Fibroblast of skin of right biceps (primary cell): ENCODE measurements at regions not wholly inside any gene's neighbourhood (a gene's known extent, or its start where the extent isn't known, plus 50 kb on each side); places are given as distances from the start of the nearest gene placed in this dataset.
A peak's percentile ranks its signal among the peaks of the same experiment; 100 is the strongest.
"Not testable (repeated sequence)": the region's sequence is repeated elsewhere in the genome, so short reads cannot be mapped to it uniquely, and the experiment has no call there.

Experiments
- DNase-seq: peaks from one replicate; pipeline ENCODE4 v3.0.0-alpha.2; 2013

GRCh38 chr2:223474893-223475292 is 127.3 kb downstream of the SCG2 start:
- no peak for DNase-seq

GRCh38 chr2:223475901-223476300 is 126.3 kb downstream of the SCG2 start:
- no peak for DNase-seq

- no peak for DNase-seq
These were observed 124.8 kb downstream of the SCG2 start for GRCh38 chr2:223477318-223477717.

GRCh38 chr2:223481486-223481885 is 120.7 kb downstream of the SCG2 start:
- DNase-seq, result no peak

GRCh38 chr2:223486751-223487150 is 115.4 kb downstream of the SCG2 start:
- no peak for DNase-seq

GRCh38 chr2:223487214-223487846 is 114.8 kb downstream of the SCG2 start:
- DNase-seq, result no peak

- peak; percentile 69 for DNase-seq
These were observed 113.3 kb downstream of the SCG2 start for GRCh38 chr2:223488814-223489213.

- no peak for DNase-seq
These were observed 107.7 kb downstream of the SCG2 start for GRCh38 chr2:223494496-223494895.

- peak; percentile 88 for DNase-seq
These were observed 107.2 kb downstream of the SCG2 start for GRCh38 chr2:223494942-223495341.

- not testable (repeated sequence) for DNase-seq
These were observed 105.3 kb downstream of the SCG2 start for GRCh38 chr2:223496853-223497252.

GRCh38 chr2:223500709-223501108 is 101.5 kb downstream of the SCG2 start:
- DNase-seq, result no peak

- no peak for DNase-seq
These were observed 100.5 kb downstream of the SCG2 start for GRCh38 chr2:223501641-223502040.

- DNase-seq, result no peak
These were observed 98.4 kb downstream of the SCG2 start for GRCh38 chr2:223503746-223504145.

GRCh38 chr2:223508372-223508771 is 93.8 kb downstream of the SCG2 start:
- no peak for DNase-seq

GRCh38 chr2:223510713-223511112 is 91.4 kb downstream of the SCG2 start:
- DNase-seq, result no peak

GRCh38 chr2:223511168-223511567 is 91.0 kb downstream of the SCG2 start:
- DNase-seq, result no peak

GRCh38 chr2:223513771-223514455 is 88.2 kb downstream of the SCG2 start:
- DNase-seq, result no peak

GRCh38 chr2:223519471-223519870 is 82.7 kb downstream of the SCG2 start:
- no peak for DNase-seq

GRCh38 chr2:223522796-223523195 is 79.4 kb downstream of the SCG2 start:
- no peak for DNase-seq

GRCh38 chr2:223523551-223524001 is 78.6 kb downstream of the SCG2 start:
- DNase-seq, result peak; percentile 72

- no peak for DNase-seq
These were observed 78.1 kb downstream of the SCG2 start for GRCh38 chr2:223524066-223524465.

GRCh38 chr2:223526106-223526505 is 76.1 kb downstream of the SCG2 start:
- no peak for DNase-seq

GRCh38 chr2:223528036-223528435 is 74.1 kb downstream of the SCG2 start:
- peak; percentile 87 for DNase-seq

GRCh38 chr2:223529696-223530095 is 72.5 kb downstream of the SCG2 start:
- DNase-seq, result peak; percentile 70

- no peak for DNase-seq
These were observed 71.3 kb downstream of the SCG2 start for GRCh38 chr2:223530811-223531210.
